Neural cell (in vitro differentiated cells): ENCODE measurements at regions not wholly inside any gene's neighbourhood (a gene's known extent, or its start where the extent isn't known, plus 50 kb on each side); places are given as distances from the start of the nearest gene placed in this dataset.
A peak's percentile ranks its signal among the peaks of the same experiment; 100 is the strongest.

Experiments used
- H2AFZ ChIP-seq: fragments of 200-600, 300-800 bp; sonication (generic), shearing (Covaris generic); 2 replicates; pipeline ENCODE4 v1.6.0; 2014; ENCODE audit warnings: low read depth, mild to moderate bottlenecking, antibody characterized with exemption, low read length, moderate library complexity
- H3F3A ChIP-seq: fragments of 200-600 bp; shearing (Covaris generic); 2 replicates; pipeline ENCODE4 v1.6.1; 2016; ENCODE audit warnings: mild to moderate bottlenecking, moderate library complexity, mixed read lengths, antibody characterized with exemption, low read length; ENCODE audit not compliant: insufficient read depth, poor library complexity, severe bottlenecking
- H3K27ac ChIP-seq: fragments of 200-600, 300-800 bp; sonication (generic), shearing (Covaris generic); 2 replicates; pipeline ENCODE4 v1.5.1; 2014; ENCODE audit warnings: mild to moderate bottlenecking, low read length, moderate library complexity
- H3K27me3 ChIP-seq: fragments of 300-800, 200-600 bp; sonication (generic), shearing (Covaris generic); 2 replicates; pipeline ENCODE4 v1.6.0; 2014; ENCODE audit warnings: mild to moderate bottlenecking, low read depth, low read length, moderate library complexity; ENCODE audit not compliant: insufficient read depth
- H3K36me3 ChIP-seq: fragments of 300-800, 200-600 bp; sonication (generic), shearing (Covaris generic); 2 replicates; pipeline ENCODE4 v1.5.1; 2014; ENCODE audit warnings: mild to moderate bottlenecking, antibody characterized with exemption, low read length, moderate library complexity; ENCODE audit not compliant: insufficient read depth
- H3K4me2 ChIP-seq: fragments of 300-800, 200-600 bp; sonication (generic), shearing (Covaris generic); 2 replicates; pipeline ENCODE4 v1.6.0; 2014; ENCODE audit warnings: mild to moderate bottlenecking, low read length
- H3K4me3 ChIP-seq: fragments of 300-800, 200-600 bp; sonication (generic), shearing (Covaris generic); 2 replicates; pipeline ENCODE4 v1.5.1; 2014; ENCODE audit warnings: mild to moderate bottlenecking, low read length, moderate library complexity
- H3K79me2 ChIP-seq: fragments of 200-600 bp; shearing (Covaris generic); replicated peaks from 2 replicates; pipeline ENCODE4 v1.6.0; 2014; ENCODE audit warnings: mild to moderate bottlenecking, low read length, moderate library complexity; ENCODE audit not compliant: insufficient read depth
- H3K9ac ChIP-seq: fragments of 300-800, 200-600 bp; sonication (generic), shearing (Covaris generic); 2 replicates; pipeline ENCODE4 v1.6.1; 2016; ENCODE audit warnings: mild to moderate bottlenecking, low read length, mixed read lengths
- H3K9me2 ChIP-seq: fragments of 200-600 bp; shearing (Covaris generic); 2 replicates; pipeline ENCODE4 v1.6.1; 2016; ENCODE audit warnings: mild to moderate bottlenecking, low read length, mixed read lengths; ENCODE audit not compliant: insufficient read depth
- H3K9me3 ChIP-seq: fragments of 200-600, 300-800 bp; sonication (generic), shearing (Covaris generic); 2 replicates; pipeline ENCODE4 v1.6.1; 2016; ENCODE audit warnings: mild to moderate bottlenecking, mixed run types, low read length, moderate library complexity, mixed read lengths
- H4K20me1 ChIP-seq: fragments of 200-600 bp; shearing (Covaris generic); 2 replicates; pipeline ENCODE4 v1.6.1; 2016; ENCODE audit warnings: mild to moderate bottlenecking, mixed run types; ENCODE audit not compliant: insufficient read depth
- EP300 ChIP-seq: fragments of 450-650 bp; conservative IDR thresholded peaks from 2 replicates; pipeline ENCODE4 v1.6.1; 2014; ENCODE audit warnings: antibody characterized with exemption, mild to moderate bottlenecking, moderate library complexity; ENCODE audit not compliant: poor library complexity, severe bottlenecking
- EZH2 ChIP-seq: fragments of 200-600, 300-800 bp; shearing (Covaris generic), sonication (generic); IDR thresholded peaks from 2 replicates; pipeline ENCODE4 v1.6.1; 2014; ENCODE audit warnings: antibody characterized with exemption, low read length, borderline replicate concordance, mild to moderate bottlenecking; ENCODE audit not compliant: insufficient read depth, poor library complexity, severe bottlenecking
- MXI1 ChIP-seq: fragments of 450-650 bp; conservative IDR thresholded peaks from 2 replicates; pipeline ENCODE4 v1.6.1; 2014; ENCODE audit warnings: antibody characterized with exemption, mild to moderate bottlenecking; ENCODE audit not compliant: poor library complexity, severe bottlenecking
- POLR2AphosphoS5 ChIP-seq: IDR thresholded peaks from 2 replicates; pipeline ENCODE4 v1.6.1; 2012
- RAD21 ChIP-seq: fragments of 450-650 bp; conservative IDR thresholded peaks from 2 replicates; pipeline ENCODE4 v1.6.1; 2014; ENCODE audit warnings: antibody characterized with exemption, mild to moderate bottlenecking, moderate library complexity
- SMC3 ChIP-seq: fragments of 450-650 bp; conservative IDR thresholded peaks from 2 replicates; pipeline ENCODE4 v1.6.1; 2014; ENCODE audit warnings: antibody characterized with exemption, mild to moderate bottlenecking, moderate library complexity; ENCODE audit not compliant: poor library complexity
- TAF1 ChIP-seq: IDR thresholded peaks from 2 replicates; pipeline ENCODE4 v1.6.1; 2012; ENCODE audit warnings: low read depth
- TF ChIP-seq, protein P1 (sequence below): IDR thresholded peaks from 2 replicates; pipeline ENCODE4 v1.6.1; 2012; ENCODE audit warnings: borderline replicate concordance
- TF ChIP-seq, protein P2 (sequence below): fragments of 450-650 bp; IDR thresholded peaks from 2 replicates; pipeline ENCODE4 v1.5.1; 2014; ENCODE audit warnings: antibody characterized with exemption, mild to moderate bottlenecking, moderate library complexity; ENCODE audit not compliant: poor library complexity, severe bottlenecking

DNA sequence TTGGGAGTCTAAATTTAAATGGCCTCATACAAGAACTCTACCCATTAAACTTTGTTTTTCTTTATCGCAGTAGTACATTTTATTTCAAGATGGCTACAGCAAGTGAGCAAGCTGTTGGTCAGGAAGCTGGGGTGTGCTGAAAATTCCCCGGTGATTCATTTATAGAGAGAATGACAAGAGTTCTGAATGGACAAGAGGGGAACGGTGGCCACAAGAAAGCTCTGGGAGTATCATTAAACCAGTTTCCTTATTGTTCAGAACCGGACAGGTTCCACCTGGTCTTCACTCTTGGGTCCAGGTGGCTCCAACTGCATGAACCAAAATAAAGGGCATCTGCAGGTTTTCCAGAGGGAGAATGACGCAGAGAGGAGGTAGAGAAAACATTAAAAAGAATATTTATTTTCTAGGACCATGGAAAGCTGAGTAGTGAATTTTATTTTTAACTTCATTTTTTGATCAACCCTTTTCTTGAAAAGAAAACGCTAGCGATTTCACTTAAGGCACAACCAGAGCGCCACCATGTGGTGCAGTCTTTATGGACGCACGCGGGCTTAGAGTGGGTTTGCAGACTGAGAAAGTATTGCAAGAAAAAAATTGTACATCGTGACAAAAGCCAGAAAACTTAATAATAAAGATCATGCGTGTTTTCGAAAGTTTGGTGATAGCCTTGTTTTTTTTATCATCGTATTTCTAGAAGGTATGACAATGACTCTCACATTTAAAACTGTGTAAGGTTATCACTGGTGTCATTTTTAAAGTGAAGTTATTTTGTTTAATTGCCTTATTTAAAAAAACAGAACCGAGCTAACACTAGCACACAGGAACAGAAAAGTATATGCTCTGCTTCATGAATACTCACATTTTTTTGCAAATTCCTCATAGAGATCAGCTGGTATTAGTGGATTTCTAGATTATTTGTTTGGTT is 97.9 kb upstream of the NOL4 start:
- Histone ChIP-seq H2AFZ (no peak overlapping the region), H3K27ac (no peak overlapping the region), H3K9me2 (no peaks in the 10 kb centered on the region), H3K4me2 (no peak overlapping the region), H3K36me3 (no peaks in the 10 kb centered on the region), H3K9ac (no peak overlapping the region), H3F3A (no peaks in the 10 kb centered on the region), H3K79me2 (no peaks in the 10 kb centered on the region), H3K27me3 (no peaks in the 10 kb centered on the region), H4K20me1 (no peaks in the 10 kb centered on the region), H3K9me3 (no peaks in the 10 kb centered on the region), H3K4me3 (no peak overlapping the region)
- TF ChIP-seq MXI1 (no peak), EP300 (no peak), POLR2AphosphoS5 (no peak), SMC3 (peak; percentile 89), EZH2 (no peak), TAF1 (no peak), RAD21 (peak; percentile 91)
- TF ChIP-seq, protein P1, sequence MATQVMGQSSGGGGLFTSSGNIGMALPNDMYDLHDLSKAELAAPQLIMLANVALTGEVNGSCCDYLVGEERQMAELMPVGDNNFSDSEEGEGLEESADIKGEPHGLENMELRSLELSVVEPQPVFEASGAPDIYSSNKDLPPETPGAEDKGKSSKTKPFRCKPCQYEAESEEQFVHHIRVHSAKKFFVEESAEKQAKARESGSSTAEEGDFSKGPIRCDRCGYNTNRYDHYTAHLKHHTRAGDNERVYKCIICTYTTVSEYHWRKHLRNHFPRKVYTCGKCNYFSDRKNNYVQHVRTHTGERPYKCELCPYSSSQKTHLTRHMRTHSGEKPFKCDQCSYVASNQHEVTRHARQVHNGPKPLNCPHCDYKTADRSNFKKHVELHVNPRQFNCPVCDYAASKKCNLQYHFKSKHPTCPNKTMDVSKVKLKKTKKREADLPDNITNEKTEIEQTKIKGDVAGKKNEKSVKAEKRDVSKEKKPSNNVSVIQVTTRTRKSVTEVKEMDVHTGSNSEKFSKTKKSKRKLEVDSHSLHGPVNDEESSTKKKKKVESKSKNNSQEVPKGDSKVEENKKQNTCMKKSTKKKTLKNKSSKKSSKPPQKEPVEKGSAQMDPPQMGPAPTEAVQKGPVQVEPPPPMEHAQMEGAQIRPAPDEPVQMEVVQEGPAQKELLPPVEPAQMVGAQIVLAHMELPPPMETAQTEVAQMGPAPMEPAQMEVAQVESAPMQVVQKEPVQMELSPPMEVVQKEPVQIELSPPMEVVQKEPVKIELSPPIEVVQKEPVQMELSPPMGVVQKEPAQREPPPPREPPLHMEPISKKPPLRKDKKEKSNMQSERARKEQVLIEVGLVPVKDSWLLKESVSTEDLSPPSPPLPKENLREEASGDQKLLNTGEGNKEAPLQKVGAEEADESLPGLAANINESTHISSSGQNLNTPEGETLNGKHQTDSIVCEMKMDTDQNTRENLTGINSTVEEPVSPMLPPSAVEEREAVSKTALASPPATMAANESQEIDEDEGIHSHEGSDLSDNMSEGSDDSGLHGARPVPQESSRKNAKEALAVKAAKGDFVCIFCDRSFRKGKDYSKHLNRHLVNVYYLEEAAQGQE: no peak
- TF ChIP-seq, protein P2, sequence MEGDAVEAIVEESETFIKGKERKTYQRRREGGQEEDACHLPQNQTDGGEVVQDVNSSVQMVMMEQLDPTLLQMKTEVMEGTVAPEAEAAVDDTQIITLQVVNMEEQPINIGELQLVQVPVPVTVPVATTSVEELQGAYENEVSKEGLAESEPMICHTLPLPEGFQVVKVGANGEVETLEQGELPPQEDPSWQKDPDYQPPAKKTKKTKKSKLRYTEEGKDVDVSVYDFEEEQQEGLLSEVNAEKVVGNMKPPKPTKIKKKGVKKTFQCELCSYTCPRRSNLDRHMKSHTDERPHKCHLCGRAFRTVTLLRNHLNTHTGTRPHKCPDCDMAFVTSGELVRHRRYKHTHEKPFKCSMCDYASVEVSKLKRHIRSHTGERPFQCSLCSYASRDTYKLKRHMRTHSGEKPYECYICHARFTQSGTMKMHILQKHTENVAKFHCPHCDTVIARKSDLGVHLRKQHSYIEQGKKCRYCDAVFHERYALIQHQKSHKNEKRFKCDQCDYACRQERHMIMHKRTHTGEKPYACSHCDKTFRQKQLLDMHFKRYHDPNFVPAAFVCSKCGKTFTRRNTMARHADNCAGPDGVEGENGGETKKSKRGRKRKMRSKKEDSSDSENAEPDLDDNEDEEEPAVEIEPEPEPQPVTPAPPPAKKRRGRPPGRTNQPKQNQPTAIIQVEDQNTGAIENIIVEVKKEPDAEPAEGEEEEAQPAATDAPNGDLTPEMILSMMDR: peak; percentile 85

DNA sequence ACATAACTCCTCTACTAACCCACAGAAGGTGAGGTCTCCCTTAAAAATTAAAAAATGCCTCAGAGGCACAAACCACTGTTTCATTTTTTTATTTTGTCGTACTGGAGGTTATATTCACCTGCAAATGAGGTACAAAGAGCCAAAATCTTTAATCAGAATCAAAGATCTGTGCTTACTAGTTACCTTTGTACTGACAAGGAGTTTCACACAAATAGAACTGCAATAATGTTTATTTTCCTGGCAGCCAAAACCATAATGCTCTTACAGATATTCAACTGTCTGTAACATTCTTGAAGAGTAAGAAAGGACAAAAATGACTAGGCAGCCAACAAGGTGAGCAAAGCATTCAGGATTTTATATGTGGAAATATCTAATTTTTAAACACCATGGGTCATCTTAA is 105.1 kb upstream of the NOL4 start:
- no peak for TF ChIP-seq TAF1
- TF ChIP-seq EP300: no peak
- no peak for TF ChIP-seq SMC3
- TF ChIP-seq MXI1: no peak
- TF ChIP-seq EZH2: no peak
- TF ChIP-seq RAD21: no peak
- no peak for TF ChIP-seq POLR2AphosphoS5
- H4K20me1 ChIP-seq: no peaks in the 10 kb centered on the region
- H3K27me3 ChIP-seq: no peaks in the 10 kb centered on the region
- no peaks in the 10 kb centered on the region for H3K9me2 ChIP-seq
- H3K4me2 ChIP-seq: no peak overlapping the region
- no peak overlapping the region for H3K27ac ChIP-seq
- H3K4me3 ChIP-seq: no peak overlapping the region
- H3K9ac ChIP-seq: no peak overlapping the region
- H3K9me3 ChIP-seq: no peaks in the 10 kb centered on the region
- H3F3A ChIP-seq: no peaks in the 10 kb centered on the region
- H3K79me2 ChIP-seq: no peaks in the 10 kb centered on the region
- H3K36me3 ChIP-seq: no peaks in the 10 kb centered on the region
- H2AFZ ChIP-seq: no peak overlapping the region
